Skeletal muscle satellite cell (primary cell): ENCODE measurements at regions not wholly inside any gene's neighbourhood (a gene's known extent, or its start where the extent isn't known, plus 50 kb on each side); places are given as distances from the start of the nearest gene placed in this dataset.

Experiments
- H3K27me3 ChIP-seq: 2 replicates; pipeline ENCODE4 v1.7.0; 2013; ENCODE audit warnings: low read length; ENCODE audit not compliant: control insufficient read depth, insufficient read depth
- H3K36me3 ChIP-seq: 2 replicates; pipeline ENCODE4 v1.7.0; 2013; ENCODE audit warnings: mild to moderate bottlenecking, control low read depth, low read length; ENCODE audit not compliant: insufficient read depth
- H3K4me1 ChIP-seq: 2 replicates; pipeline ENCODE4 v1.7.0; 2013; ENCODE audit warnings: low read length; ENCODE audit not compliant: control insufficient read depth, insufficient read depth
- H3K4me2 ChIP-seq: 2 replicates; pipeline ENCODE4 v1.7.0; 2013; ENCODE audit warnings: mild to moderate bottlenecking, low read length
- H3K4me3 ChIP-seq: 2 replicates; pipeline ENCODE4 v1.7.0; 2013; ENCODE audit warnings: low read length
- H3K9ac ChIP-seq: 2 replicates; pipeline ENCODE4 v1.7.0; 2013; ENCODE audit warnings: mild to moderate bottlenecking, low read depth, low read length, moderate library complexity
- H3K9me3 ChIP-seq: replicated peaks from 2 replicates; pipeline ENCODE4 v1.7.0; 2013; ENCODE audit warnings: mild to moderate bottlenecking, control low read depth, low read length

GRCh38 chr7:20839196-20839735 lies 52.6 kb upstream of the SP8 start:
- Histone ChIP-seq H3K4me2 (no peak overlapping the region), H3K9ac (no peak overlapping the region), H3K36me3 (no peaks in the 10 kb centered on the region), H3K4me3 (no peak overlapping the region), H3K4me1 (no peaks in the 10 kb centered on the region), H3K27me3 (no peaks in the 10 kb centered on the region), H3K9me3 (no peaks in the 10 kb centered on the region)

GRCh38 chr7:20839987-20840386 lies 53.3 kb upstream of the SP8 start:
- Histone ChIP-seq H3K36me3 (no peaks in the 10 kb centered on the region), H3K4me1 (no peaks in the 10 kb centered on the region), H3K9me3 (no peaks in the 10 kb centered on the region), H3K4me2 (no peak overlapping the region), H3K4me3 (no peak overlapping the region), H3K9ac (no peak overlapping the region), H3K27me3 (no peaks in the 10 kb centered on the region)

GRCh38 chr7:20846791-20847190 lies 60.1 kb upstream of the SP8 start:
- Histone ChIP-seq H3K9ac (no peak overlapping the region), H3K36me3 (no peaks in the 10 kb centered on the region), H3K4me3 (no peak overlapping the region), H3K9me3 (peaks cover 3% of the 10 kb centered on the region), H3K27me3 (no peaks in the 10 kb centered on the region), H3K4me1 (no peaks in the 10 kb centered on the region), H3K4me2 (no peak overlapping the region)

GRCh38 chr7:20858951-20859350 lies 72.3 kb upstream of the SP8 start:
- Histone ChIP-seq H3K4me2 (no peak overlapping the region), H3K36me3 (no peaks in the 10 kb centered on the region), H3K9me3 (no peaks in the 10 kb centered on the region)

GRCh38 chr7:20861468-20861867 lies 74.8 kb upstream of the SP8 start:
- H3K36me3 ChIP-seq, result no peaks in the 10 kb centered on the region
- no peaks in the 10 kb centered on the region for H3K9me3 ChIP-seq
- H3K4me1 ChIP-seq, result no peaks in the 10 kb centered on the region
- H3K4me3 ChIP-seq, result no peak overlapping the region
- H3K27me3 ChIP-seq, result no peaks in the 10 kb centered on the region
- H3K9ac ChIP-seq, result no peak overlapping the region
- no peak overlapping the region for H3K4me2 ChIP-seq

More at GRCh38 chr7:20858951-20859350, 72.3 kb upstream of the SP8 start:
- Histone ChIP-seq H3K27me3 (no peaks in the 10 kb centered on the region), H3K4me3 (no peak overlapping the region), H3K4me1 (no peaks in the 10 kb centered on the region), H3K9ac (no peak overlapping the region)

GRCh38 chr7:20862554-20862953 lies 75.9 kb upstream of the SP8 start:
- no peaks in the 10 kb centered on the region for H3K9me3 ChIP-seq
- H3K9ac ChIP-seq, result no peak overlapping the region
- H3K4me1 ChIP-seq, result no peaks in the 10 kb centered on the region
- no peaks in the 10 kb centered on the region for H3K27me3 ChIP-seq
- no peak overlapping the region for H3K4me3 ChIP-seq
- no peak overlapping the region for H3K4me2 ChIP-seq
- no peaks in the 10 kb centered on the region for H3K36me3 ChIP-seq

GRCh38 chr7:20864221-20864620 lies 77.5 kb upstream of the SP8 start:
- Histone ChIP-seq H3K9ac (no peak overlapping the region), H3K9me3 (no peaks in the 10 kb centered on the region), H3K4me2 (no peak overlapping the region), H3K36me3 (no peaks in the 10 kb centered on the region), H3K27me3 (no peaks in the 10 kb centered on the region), H3K4me3 (no peak overlapping the region), H3K4me1 (no peaks in the 10 kb centered on the region)

GRCh38 chr7:20865684-20866083 lies 79.0 kb upstream of the SP8 start:
- Histone ChIP-seq H3K4me3 (no peak overlapping the region), H3K9me3 (no peaks in the 10 kb centered on the region), H3K4me2 (no peak overlapping the region), H3K4me1 (no peaks in the 10 kb centered on the region), H3K27me3 (no peaks in the 10 kb centered on the region), H3K9ac (no peak overlapping the region), H3K36me3 (no peaks in the 10 kb centered on the region)

GRCh38 chr7:20870977-20871376 lies 84.3 kb upstream of the SP8 start:
- H3K9ac ChIP-seq, result no peak overlapping the region
- H3K9me3 ChIP-seq, result peaks cover 3% of the 10 kb centered on the region
- no peak overlapping the region for H3K4me2 ChIP-seq
- H3K4me1 ChIP-seq, result no peaks in the 10 kb centered on the region
- H3K36me3 ChIP-seq, result no peaks in the 10 kb centered on the region
- no peaks in the 10 kb centered on the region for H3K27me3 ChIP-seq
- no peak overlapping the region for H3K4me3 ChIP-seq

- Histone ChIP-seq H3K4me3 (no peak overlapping the region), H3K36me3 (no peaks in the 10 kb centered on the region), H3K4me1 (no peaks in the 10 kb centered on the region), H3K27me3 (no peaks in the 10 kb centered on the region), H3K4me2 (no peak overlapping the region), H3K9me3 (peaks cover 3% of the 10 kb centered on the region), H3K9ac (no peak overlapping the region)
These were observed 106.1 kb upstream of the SP8 start for GRCh38 chr7:20892776-20893175.

GRCh38 chr7:20894806-20895205 lies 108.1 kb upstream of the SP8 start:
- H3K9me3 ChIP-seq, result peaks cover 5% of the 10 kb centered on the region
- H3K4me2 ChIP-seq, result no peak overlapping the region
- H3K4me3 ChIP-seq, result no peak overlapping the region
- H3K36me3 ChIP-seq, result no peaks in the 10 kb centered on the region
- H3K9ac ChIP-seq, result no peak overlapping the region
- H3K4me1 ChIP-seq, result no peaks in the 10 kb centered on the region
- H3K27me3 ChIP-seq, result no peaks in the 10 kb centered on the region

GRCh38 chr7:20895563-20895962 lies 108.9 kb upstream of the SP8 start:
- no peak overlapping the region for H3K9ac ChIP-seq
- peaks cover 5% of the 10 kb centered on the region for H3K9me3 ChIP-seq
- H3K4me2 ChIP-seq, result no peak overlapping the region
- H3K36me3 ChIP-seq, result no peaks in the 10 kb centered on the region
- no peaks in the 10 kb centered on the region for H3K27me3 ChIP-seq
- H3K4me1 ChIP-seq, result no peaks in the 10 kb centered on the region
- no peak overlapping the region for H3K4me3 ChIP-seq
